WTC11 (cell line): ENCODE measurements at regions not wholly inside any gene's neighbourhood (a gene's known extent, or its start where the extent isn't known, plus 50 kb on each side); places are given as distances from the start of the nearest gene placed in this dataset.

ENCODE experiments used
- ATAC-seq: fragments of 200-7000 bp; cut with Tn5 transposase; 2 replicates; pipeline ENCODE4 v1.10.0; 2021; ENCODE audit warnings: mild to moderate bottlenecking, moderate library complexity
- CTCF ChIA-PET: fragments of 300-600 bp; sonication (Branson Sonifier 250); formaldehyde crosslinking; loops from one replicate; lab custom pipeline; 2021; ENCODE audit warnings: antibody characterized with exemption; lab: Charles Lee
- POLR2A ChIA-PET: fragments of 350-600 bp; sonication (Branson Sonifier 250); formaldehyde crosslinking; loops from one replicate; lab custom pipeline; 2021; ENCODE audit warnings: antibody characterized with exemption; lab: Charles Lee
- DNase-seq: peaks from one replicate; pipeline ENCODE4 v3.0.0; 2021; ENCODE audit warnings: low spot score
- H3K27ac Mint-ChIP-seq: 2 replicates; pipeline ENCODE4 v1.8.0; 2021; ENCODE audit warnings: mixed read lengths
- H3K27me3 Mint-ChIP-seq: 2 replicates; pipeline ENCODE4 v1.8.0; 2021; ENCODE audit warnings: low read depth, mild to moderate bottlenecking, moderate library complexity, mixed read lengths
- H3K36me3 Mint-ChIP-seq: 2 replicates; pipeline ENCODE4 v1.8.0; 2021; ENCODE audit warnings: mixed read lengths
- H3K4me1 Mint-ChIP-seq: 2 replicates; pipeline ENCODE4 v1.8.0; 2022; ENCODE audit warnings: mixed read lengths
- H3K4me3 Mint-ChIP-seq: 2 replicates; pipeline ENCODE4 v1.8.0; 2021; ENCODE audit warnings: mild to moderate bottlenecking, moderate library complexity, mixed read lengths
- H3K9me3 Mint-ChIP-seq: 2 replicates; pipeline ENCODE4 v1.8.0; 2021; ENCODE audit warnings: mixed read lengths
- ATF1 ChIP-seq: sonication (generic); formaldehyde crosslinking; IDR thresholded peaks from 2 replicates; pipeline ENCODE4 v1.8.1; 2023; ENCODE audit warnings: mild to moderate bottlenecking, moderate library complexity, missing genetic modification reagents
- GTF2I ChIP-seq: fragments of 250-450 bp; sonication (Bioruptor Pico); conservative IDR thresholded peaks from 2 replicates; pipeline ENCODE4 v1.4.0; 2021; ENCODE audit warnings: mild to moderate bottlenecking
- MYBL2 ChIP-seq: sonication (generic); formaldehyde crosslinking; IDR thresholded peaks from 2 replicates; pipeline ENCODE4 v1.8.1; 2023; ENCODE audit warnings: mild to moderate bottlenecking, moderate library complexity, missing genetic modification reagents
- OVOL2 ChIP-seq: fragments of 250-450 bp; sonication (Bioruptor Pico); IDR thresholded peaks from 2 replicates; pipeline ENCODE4 v1.9.0; 2021; ENCODE audit warnings: mild to moderate bottlenecking, borderline replicate concordance
- TEAD1 ChIP-seq: sonication (generic); formaldehyde crosslinking; IDR thresholded peaks from 2 replicates; pipeline ENCODE4 v1.8.0; 2022; ENCODE audit warnings: mild to moderate bottlenecking, missing genetic modification reagents
- ZNF121 ChIP-seq: sonication (generic); formaldehyde crosslinking; IDR thresholded peaks from 2 replicates; pipeline ENCODE4 v1.8.0; 2023; ENCODE audit warnings: missing genetic modification reagents
- ZNF219 ChIP-seq: sonication (generic); formaldehyde crosslinking; IDR thresholded peaks from 2 replicates; pipeline ENCODE4 v1.8.0; 2023; ENCODE audit warnings: missing genetic modification reagents, mild to moderate bottlenecking, borderline replicate concordance
- ZNF317 ChIP-seq: sonication (generic); formaldehyde crosslinking; IDR thresholded peaks from 2 replicates; pipeline ENCODE4 v1.8.1; 2023; ENCODE audit warnings: low read depth, mild to moderate bottlenecking, moderate library complexity, missing genetic modification reagents, borderline replicate concordance
- ZNF423 ChIP-seq: fragments of 250-450 bp; sonication (Bioruptor Pico); IDR thresholded peaks from 2 replicates; pipeline ENCODE4 v2.1.2; 2022; ENCODE audit warnings: mild to moderate bottlenecking, moderate library complexity
- TF ChIP-seq, protein P1 (sequence below): fragments of 250-450 bp; sonication (Bioruptor Pico); IDR thresholded peaks from 2 replicates; pipeline ENCODE4 v1.9.0; 2021; ENCODE audit warnings: mild to moderate bottlenecking
- TF ChIP-seq, protein P2 (sequence below): sonication (generic); formaldehyde crosslinking; IDR thresholded peaks from 2 replicates; pipeline ENCODE4 v1.8.0; 2022; ENCODE audit warnings: mild to moderate bottlenecking, missing genetic modification reagents
- TF ChIP-seq, protein P3 (sequence below): sonication (generic); formaldehyde crosslinking; IDR thresholded peaks from 2 replicates; pipeline ENCODE4 v1.8.1; 2023; ENCODE audit warnings: mild to moderate bottlenecking, missing genetic modification reagents
- TF ChIP-seq, protein P4 (sequence below): fragments of 250-450 bp; sonication (Bioruptor Pico); IDR thresholded peaks from 2 replicates; pipeline ENCODE4 v1.8.0; 2021; ENCODE audit warnings: mild to moderate bottlenecking
- TF ChIP-seq, protein P5 (sequence below): sonication (generic); formaldehyde crosslinking; IDR thresholded peaks from 2 replicates; pipeline ENCODE4 v1.8.1; 2022; ENCODE audit warnings: missing genetic modification reagents, borderline replicate concordance
- TF ChIP-seq, protein P6 (sequence below): sonication (generic); formaldehyde crosslinking; IDR thresholded peaks from 2 replicates; pipeline ENCODE4 v1.8.0; 2022; ENCODE audit warnings: mild to moderate bottlenecking, missing genetic modification reagents
- TF ChIP-seq, protein P7 (sequence below): sonication (generic); formaldehyde crosslinking; IDR thresholded peaks from 2 replicates; pipeline ENCODE4 v1.8.1; 2022; ENCODE audit warnings: low read depth, mild to moderate bottlenecking, moderate library complexity, missing genetic modification reagents, borderline replicate concordance
- TF ChIP-seq, protein P8 (sequence below): sonication (generic); formaldehyde crosslinking; IDR thresholded peaks from 2 replicates; pipeline ENCODE4 v1.8.1; 2023; ENCODE audit warnings: mild to moderate bottlenecking, missing genetic modification reagents, moderate library complexity
- TF ChIP-seq, protein P9 (sequence below): sonication (generic); formaldehyde crosslinking; conservative IDR thresholded peaks from 2 replicates; pipeline ENCODE4 v1.8.1; 2023; ENCODE audit warnings: mild to moderate bottlenecking, low read depth, missing genetic modification reagents, moderate library complexity

DNA sequence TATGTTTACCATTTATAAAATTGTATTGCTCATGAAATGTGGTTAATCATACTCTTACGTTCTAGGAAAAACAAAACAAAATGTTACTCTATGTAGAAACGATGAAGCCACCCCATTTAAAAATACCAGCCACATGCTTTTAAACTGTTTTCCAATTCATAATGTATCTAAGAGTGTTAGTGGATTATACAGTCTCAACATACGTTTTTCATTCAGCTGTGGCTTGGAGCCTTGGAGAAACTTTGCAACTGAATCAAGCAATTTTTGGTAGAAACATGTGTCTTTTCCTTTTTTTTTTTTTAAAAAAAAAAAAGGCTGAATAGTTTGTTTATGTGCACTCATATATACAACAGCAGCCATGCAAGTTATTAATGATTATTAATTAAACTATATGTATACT is 378.0 kb upstream of the SEMA3D start:
- CTCF ChIA-PET, result no interaction called here

DNA sequence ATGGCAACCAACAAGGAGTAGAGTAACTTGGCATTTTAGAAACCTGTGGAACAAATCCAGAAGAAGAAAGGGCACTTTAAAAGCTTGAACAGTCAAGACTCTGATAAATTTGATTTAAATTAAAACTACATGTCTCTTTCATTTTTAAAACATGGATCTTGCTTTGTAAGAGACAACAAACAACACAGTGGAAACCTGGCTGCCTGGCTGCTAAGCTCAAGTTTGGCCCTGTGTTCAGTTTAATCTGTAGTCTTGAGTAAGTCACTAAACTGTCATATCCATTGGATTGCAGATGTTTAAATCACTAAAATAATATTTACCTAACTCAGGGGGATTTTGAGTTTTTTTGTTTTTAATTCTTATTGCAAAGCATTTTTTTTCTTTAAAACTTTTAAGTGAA is 374.9 kb upstream of the SEMA3D start:
- TF ChIP-seq GTF2I, result no peak
- no peak for TF ChIP-seq ATF1 (CRISPR knock-in tag)
- TF ChIP-seq, protein P1, sequence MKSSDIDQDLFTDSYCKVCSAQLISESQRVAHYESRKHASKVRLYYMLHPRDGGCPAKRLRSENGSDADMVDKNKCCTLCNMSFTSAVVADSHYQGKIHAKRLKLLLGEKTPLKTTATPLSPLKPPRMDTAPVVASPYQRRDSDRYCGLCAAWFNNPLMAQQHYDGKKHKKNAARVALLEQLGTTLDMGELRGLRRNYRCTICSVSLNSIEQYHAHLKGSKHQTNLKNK (CRISPR knock-in tag), result no peak
- TF ChIP-seq, protein P2, sequence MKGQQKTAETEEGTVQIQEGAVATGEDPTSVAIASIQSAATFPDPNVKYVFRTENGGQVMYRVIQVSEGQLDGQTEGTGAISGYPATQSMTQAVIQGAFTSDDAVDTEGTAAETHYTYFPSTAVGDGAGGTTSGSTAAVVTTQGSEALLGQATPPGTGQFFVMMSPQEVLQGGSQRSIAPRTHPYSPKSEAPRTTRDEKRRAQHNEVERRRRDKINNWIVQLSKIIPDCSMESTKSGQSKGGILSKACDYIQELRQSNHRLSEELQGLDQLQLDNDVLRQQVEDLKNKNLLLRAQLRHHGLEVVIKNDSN, result no peak
- no peak for TF ChIP-seq OVOL2 (CRISPR knock-in tag)
- TF ChIP-seq TEAD1 (CRISPR knock-in tag), result no peak
- TF ChIP-seq ZNF317 (CRISPR knock-in tag), result no peak
- no peak for TF ChIP-seq MYBL2 (CRISPR knock-in tag)
- TF ChIP-seq ZNF121, result no peak
- TF ChIP-seq, protein P3, sequence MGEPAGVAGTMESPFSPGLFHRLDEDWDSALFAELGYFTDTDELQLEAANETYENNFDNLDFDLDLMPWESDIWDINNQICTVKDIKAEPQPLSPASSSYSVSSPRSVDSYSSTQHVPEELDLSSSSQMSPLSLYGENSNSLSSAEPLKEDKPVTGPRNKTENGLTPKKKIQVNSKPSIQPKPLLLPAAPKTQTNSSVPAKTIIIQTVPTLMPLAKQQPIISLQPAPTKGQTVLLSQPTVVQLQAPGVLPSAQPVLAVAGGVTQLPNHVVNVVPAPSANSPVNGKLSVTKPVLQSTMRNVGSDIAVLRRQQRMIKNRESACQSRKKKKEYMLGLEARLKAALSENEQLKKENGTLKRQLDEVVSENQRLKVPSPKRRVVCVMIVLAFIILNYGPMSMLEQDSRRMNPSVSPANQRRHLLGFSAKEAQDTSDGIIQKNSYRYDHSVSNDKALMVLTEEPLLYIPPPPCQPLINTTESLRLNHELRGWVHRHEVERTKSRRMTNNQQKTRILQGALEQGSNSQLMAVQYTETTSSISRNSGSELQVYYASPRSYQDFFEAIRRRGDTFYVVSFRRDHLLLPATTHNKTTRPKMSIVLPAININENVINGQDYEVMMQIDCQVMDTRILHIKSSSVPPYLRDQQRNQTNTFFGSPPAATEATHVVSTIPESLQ, result no peak
- TF ChIP-seq, protein P4, sequence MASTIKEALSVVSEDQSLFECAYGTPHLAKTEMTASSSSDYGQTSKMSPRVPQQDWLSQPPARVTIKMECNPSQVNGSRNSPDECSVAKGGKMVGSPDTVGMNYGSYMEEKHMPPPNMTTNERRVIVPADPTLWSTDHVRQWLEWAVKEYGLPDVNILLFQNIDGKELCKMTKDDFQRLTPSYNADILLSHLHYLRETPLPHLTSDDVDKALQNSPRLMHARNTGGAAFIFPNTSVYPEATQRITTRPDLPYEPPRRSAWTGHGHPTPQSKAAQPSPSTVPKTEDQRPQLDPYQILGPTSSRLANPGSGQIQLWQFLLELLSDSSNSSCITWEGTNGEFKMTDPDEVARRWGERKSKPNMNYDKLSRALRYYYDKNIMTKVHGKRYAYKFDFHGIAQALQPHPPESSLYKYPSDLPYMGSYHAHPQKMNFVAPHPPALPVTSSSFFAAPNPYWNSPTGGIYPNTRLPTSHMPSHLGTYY (CRISPR knock-in tag), result no peak
- TF ChIP-seq, protein P5, sequence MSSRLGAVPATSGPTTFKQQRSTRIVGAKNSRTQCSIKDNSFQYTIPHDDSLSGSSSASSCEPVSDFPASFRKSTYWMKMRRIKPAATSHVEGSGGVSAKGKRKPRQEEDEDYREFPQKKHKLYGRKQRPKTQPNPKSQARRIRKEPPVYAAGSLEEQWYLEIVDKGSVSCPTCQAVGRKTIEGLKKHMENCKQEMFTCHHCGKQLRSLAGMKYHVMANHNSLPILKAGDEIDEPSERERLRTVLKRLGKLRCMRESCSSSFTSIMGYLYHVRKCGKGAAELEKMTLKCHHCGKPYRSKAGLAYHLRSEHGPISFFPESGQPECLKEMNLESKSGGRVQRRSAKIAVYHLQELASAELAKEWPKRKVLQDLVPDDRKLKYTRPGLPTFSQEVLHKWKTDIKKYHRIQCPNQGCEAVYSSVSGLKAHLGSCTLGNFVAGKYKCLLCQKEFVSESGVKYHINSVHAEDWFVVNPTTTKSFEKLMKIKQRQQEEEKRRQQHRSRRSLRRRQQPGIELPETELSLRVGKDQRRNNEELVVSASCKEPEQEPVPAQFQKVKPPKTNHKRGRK (CRISPR knock-in tag), result no peak
- TF ChIP-seq, protein P6, sequence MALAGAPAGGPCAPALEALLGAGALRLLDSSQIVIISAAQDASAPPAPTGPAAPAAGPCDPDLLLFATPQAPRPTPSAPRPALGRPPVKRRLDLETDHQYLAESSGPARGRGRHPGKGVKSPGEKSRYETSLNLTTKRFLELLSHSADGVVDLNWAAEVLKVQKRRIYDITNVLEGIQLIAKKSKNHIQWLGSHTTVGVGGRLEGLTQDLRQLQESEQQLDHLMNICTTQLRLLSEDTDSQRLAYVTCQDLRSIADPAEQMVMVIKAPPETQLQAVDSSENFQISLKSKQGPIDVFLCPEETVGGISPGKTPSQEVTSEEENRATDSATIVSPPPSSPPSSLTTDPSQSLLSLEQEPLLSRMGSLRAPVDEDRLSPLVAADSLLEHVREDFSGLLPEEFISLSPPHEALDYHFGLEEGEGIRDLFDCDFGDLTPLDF (CRISPR knock-in tag), result no peak
- TF ChIP-seq ZNF423, result no peak
- TF ChIP-seq ZNF219 (CRISPR knock-in tag), result no peak
- no peak overlapping the region for H3K4me3 Mint-ChIP-seq
- H3K9me3 Mint-ChIP-seq, result no peaks in the 10 kb centered on the region
- DNase-seq (no peak), ATAC-seq (no peak)
- no peak overlapping the region for H3K27ac Mint-ChIP-seq
- ChIA-PET POLR2A (no interaction called here), CTCF (no interaction called here)
- no peaks in the 10 kb centered on the region for H3K36me3 Mint-ChIP-seq
- no peaks in the 10 kb centered on the region for H3K4me1 Mint-ChIP-seq
- H3K27me3 Mint-ChIP-seq, result no peaks in the 10 kb centered on the region

More for the DNA sequence above, 378.0 kb upstream of the SEMA3D start:
- Mint-ChIP-seq H3K27ac (no peak overlapping the region), H3K9me3 (no peaks in the 10 kb centered on the region), H3K4me3 (no peak overlapping the region), H3K27me3 (no peaks in the 10 kb centered on the region), H3K4me1 (no peaks in the 10 kb centered on the region), H3K36me3 (no peaks in the 10 kb centered on the region)
- no peak for ATAC-seq
- no peak for DNase-seq
- POLR2A ChIA-PET, result no interaction called here
- TF ChIP-seq, protein P7, sequence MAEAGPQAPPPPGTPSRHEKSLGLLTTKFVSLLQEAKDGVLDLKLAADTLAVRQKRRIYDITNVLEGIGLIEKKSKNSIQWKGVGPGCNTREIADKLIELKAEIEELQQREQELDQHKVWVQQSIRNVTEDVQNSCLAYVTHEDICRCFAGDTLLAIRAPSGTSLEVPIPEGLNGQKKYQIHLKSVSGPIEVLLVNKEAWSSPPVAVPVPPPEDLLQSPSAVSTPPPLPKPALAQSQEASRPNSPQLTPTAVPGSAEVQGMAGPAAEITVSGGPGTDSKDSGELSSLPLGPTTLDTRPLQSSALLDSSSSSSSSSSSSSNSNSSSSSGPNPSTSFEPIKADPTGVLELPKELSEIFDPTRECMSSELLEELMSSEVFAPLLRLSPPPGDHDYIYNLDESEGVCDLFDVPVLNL, result no peak
- TF ChIP-seq, protein P8, sequence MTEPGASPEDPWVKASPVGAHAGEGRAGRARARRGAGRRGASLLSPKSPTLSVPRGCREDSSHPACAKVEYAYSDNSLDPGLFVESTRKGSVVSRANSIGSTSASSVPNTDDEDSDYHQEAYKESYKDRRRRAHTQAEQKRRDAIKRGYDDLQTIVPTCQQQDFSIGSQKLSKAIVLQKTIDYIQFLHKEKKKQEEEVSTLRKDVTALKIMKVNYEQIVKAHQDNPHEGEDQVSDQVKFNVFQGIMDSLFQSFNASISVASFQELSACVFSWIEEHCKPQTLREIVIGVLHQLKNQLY (CRISPR knock-in tag), result no peak
- TF ChIP-seq, protein P9, sequence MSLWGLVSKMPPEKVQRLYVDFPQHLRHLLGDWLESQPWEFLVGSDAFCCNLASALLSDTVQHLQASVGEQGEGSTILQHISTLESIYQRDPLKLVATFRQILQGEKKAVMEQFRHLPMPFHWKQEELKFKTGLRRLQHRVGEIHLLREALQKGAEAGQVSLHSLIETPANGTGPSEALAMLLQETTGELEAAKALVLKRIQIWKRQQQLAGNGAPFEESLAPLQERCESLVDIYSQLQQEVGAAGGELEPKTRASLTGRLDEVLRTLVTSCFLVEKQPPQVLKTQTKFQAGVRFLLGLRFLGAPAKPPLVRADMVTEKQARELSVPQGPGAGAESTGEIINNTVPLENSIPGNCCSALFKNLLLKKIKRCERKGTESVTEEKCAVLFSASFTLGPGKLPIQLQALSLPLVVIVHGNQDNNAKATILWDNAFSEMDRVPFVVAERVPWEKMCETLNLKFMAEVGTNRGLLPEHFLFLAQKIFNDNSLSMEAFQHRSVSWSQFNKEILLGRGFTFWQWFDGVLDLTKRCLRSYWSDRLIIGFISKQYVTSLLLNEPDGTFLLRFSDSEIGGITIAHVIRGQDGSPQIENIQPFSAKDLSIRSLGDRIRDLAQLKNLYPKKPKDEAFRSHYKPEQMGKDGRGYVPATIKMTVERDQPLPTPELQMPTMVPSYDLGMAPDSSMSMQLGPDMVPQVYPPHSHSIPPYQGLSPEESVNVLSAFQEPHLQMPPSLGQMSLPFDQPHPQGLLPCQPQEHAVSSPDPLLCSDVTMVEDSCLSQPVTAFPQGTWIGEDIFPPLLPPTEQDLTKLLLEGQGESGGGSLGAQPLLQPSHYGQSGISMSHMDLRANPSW (CRISPR knock-in tag), result no peak
